HT1080 (cell line): ENCODE measurements at regions not wholly inside any gene's neighbourhood (a gene's known extent, or its start where the extent isn't known, plus 50 kb on each side); places are given as distances from the start of the nearest gene placed in this dataset.
A peak's percentile ranks its signal among the peaks of the same experiment; 100 is the strongest.

ENCODE experiments used
- DNase-seq: peaks from one replicate; pipeline ENCODE4 v3.0.0-alpha.2; 2015; ENCODE audit warnings: low read depth

GRCh38 chr9:79193001-79193400 is 378.8 kb upstream of the TLE4 start:
- DNase-seq = no peak

DNA sequence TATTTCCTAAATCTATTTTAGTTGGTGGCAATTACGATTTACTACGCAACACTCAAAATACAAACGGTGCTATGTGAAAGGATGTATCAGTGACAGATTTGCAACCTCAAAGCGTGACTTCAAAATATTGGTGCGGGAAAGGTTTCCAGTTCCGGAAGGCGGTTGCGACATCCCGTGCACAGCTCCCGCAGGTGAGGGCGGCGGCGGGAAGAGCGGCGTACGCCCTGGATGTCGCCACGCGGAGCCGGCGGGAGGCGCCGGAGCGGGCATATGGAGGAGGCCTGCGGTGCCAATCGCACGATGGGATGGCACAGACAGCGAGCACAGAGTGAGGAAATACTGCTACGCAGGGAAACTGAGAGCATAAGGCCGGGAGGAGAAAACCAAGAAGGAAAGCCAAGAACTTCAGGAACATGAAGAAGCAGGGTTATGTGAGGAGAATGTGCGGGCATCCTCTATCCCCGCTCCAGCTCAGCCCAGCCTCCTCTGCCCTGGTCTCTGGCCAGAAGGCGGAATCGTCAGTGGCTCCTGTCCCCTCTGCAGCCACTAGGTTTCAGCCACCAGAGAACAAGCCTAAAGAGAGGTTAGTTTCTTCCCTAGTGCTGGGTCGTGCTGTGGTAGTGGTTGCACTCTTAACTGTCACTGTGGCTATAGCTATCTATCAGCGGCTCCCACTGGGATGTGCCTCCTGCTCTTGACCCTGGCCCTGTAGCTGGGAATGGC is 378.1 kb upstream of the TLE4 start:
- DNase-seq = no peak

DNA sequence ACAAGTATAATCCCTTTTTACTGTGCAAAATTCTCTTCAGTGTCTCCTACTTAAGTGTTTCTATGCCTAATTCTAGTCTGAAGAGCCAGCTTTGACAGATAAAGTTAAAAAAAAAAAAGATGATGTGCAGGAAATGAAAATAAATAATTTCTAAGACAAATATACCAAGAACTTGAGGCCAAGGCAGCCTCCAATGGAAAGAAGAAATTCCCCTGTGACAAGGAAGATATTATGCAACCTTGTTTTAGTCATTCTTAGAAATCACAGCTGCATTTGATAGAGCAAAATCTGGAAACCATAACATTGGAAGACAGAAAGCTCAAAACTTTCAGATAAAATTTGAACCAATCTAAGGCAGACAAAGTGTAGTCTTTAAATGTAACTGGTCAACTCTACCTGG is 375.9 kb upstream of the TLE4 start:
- DNase-seq = no peak

DNA sequence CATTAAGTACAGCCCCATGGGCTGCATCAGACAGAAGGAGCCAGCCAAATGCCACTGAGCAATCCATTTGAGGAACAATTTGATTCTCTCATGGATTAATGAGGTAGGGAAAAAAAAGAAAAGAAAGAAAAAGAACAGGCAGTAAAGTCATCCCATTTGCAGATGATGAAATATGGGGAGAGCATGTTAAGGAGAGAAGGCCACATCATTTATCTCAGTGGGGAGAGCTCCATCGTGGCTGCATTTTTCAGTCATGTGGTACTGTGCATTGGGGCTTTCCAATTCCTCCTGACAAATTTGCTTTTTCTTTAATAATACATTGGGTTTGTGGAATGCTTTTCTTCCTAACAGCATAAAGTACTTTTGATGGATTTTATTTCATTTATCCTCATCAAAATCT is 375.2 kb upstream of the TLE4 start:
- DNase-seq = no peak

DNA sequence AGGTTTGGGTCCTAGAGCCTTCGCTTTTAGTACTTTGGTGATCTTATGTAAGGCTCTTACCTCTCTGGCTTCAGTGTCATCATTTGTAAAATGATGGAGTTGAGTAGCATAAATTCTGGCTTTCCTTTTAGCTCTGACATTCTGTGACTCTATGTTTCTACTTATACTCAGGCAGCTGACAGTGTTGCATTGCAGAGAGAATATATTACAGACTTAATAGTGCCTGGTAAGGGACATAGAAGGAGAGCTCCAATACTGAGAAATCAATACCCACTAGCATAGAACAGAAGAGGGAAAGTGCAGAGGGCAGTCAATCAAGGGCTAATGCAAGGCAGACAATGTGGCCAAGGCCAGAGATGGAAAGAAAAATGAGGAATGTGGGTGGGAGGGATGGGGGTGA is 371.4 kb upstream of the TLE4 start:
- DNase-seq = no peak

- DNase-seq = no peak
These were observed 370.1 kb upstream of the TLE4 start for GRCh38 chr9:79201636-79202035.

DNA sequence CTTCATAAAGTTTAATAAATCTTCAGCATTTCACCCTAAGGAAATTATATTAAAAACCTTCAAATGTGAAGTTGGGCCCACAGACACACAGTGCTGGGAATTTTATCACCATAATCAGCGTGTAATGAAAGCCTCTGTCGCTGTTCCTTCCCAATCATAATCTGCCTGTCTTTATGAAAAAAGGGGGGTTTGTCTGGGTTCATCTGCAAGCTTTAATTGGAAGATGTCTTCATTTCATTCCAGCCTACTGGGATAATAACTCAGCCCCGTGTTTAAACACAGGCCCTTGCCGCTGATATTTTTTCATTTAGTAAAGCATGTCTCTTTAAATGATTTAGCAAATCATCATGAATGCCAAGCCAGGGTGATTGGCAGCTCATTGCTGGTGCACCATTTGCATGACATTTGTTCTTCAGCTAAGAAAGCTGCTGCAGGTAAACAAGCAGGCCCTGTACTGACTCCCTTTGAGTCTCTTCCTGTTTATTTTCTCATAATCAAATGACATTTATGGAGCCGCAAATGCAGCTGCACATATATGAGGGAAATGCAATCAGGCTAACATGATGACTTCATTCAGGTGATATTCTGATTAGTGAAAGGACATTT is 362.9 kb upstream of the TLE4 start:
- DNase-seq = no peak

- no peak for DNase-seq
These were observed 361.1 kb upstream of the TLE4 start for GRCh38 chr9:79210541-79211243.

DNA sequence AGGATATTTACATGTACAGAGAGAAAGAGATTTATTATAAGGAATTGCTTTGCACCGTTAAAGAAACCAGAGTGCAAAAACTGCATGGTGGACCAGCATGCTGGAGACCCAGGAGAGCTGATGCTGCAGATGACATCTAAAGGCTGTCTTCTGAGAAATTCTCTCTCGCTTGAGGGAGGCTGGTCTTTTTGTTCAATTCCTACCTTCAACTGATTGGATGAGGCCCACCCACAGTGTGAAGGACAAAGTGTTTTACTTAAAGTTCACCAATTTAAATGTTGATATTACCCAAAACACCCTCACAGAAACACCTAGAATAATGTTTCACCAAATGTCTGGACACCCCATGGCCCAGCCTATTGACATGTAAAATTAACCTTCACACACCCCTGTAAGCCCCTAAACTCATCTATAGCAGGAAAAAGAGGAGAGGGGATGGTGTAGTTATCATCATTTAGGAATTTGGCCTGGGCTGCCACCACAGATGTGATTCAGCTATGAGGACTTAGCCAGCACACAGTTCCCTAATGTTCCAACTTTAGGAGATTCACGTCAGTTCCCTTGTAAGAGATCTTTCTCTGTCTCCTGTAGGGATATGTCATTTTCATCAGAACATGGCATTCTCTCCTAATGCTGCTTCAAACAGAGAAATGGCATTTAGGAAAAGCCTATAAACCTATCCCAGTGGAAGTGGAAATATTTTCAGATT is 358.2 kb upstream of the TLE4 start:
- DNase-seq = no peak

DNA sequence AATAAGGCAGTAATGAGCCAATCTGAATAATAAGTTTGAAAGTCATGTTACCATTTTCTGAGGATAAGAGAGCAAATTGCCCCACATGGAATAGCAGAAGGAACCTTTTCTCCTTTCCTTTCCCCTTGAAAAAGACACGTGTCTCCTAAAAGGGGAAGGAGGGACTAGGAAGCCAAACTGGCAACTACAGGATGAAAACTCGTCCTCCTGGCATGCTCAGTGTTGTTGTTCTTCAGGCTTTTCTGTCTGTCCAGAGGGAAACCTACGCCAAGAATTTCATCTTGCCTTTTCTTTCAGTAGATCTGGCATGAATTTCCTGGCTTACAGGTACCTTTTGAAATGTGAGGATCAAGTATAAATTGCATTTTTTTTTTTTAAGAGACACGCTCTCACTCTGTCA is 355.9 kb upstream of the TLE4 start:
- DNase-seq = peak; percentile 2

GRCh38 chr9:79220251-79220650 is 351.5 kb upstream of the TLE4 start:
- DNase-seq = no peak

DNA sequence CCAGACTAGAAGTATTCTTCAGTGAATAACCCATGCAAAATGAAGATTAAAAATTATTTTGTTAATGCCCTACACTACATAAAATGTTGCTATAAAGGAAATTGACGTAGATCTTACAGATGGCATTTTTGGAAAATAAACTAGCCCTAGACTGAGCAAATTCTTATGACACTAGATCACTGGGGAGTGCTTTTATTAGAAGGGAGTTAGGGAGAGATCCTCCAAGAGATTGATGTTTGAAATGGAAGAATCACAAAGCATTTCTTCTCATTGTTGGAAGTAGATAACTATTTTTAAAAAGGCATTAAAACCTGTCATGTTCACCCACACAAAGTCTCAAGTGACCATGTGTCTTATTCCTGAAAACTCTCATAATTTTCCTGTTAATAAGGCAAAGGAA is 351.1 kb upstream of the TLE4 start:
- no peak for DNase-seq

GRCh38 chr9:79221084-79221483 is 350.7 kb upstream of the TLE4 start:
- DNase-seq = peak; percentile 88

GRCh38 chr9:79222483-79222882 is 349.3 kb upstream of the TLE4 start:
- no peak for DNase-seq

GRCh38 chr9:79224672-79225433 is 346.9 kb upstream of the TLE4 start:
- peak; percentile 70 for DNase-seq

DNA sequence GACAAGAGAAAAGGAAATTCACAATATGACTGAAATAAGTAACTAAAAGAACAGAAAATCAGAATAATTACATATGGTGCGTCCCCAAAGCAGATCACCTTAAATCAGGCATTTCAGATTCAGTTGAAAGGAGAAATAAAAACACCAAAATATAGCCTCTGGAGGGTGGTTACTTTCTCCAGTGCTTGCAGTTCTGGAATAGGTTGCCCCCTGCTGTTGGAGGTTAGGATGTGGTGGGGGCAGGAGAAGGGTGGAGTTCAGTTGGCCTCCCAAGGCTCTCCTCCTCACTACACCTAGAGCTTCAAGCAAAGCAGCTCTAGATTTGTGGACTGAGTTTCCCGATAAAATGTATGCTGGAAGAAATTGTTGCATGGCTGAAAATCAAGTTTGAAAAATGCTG is 338.2 kb upstream of the TLE4 start:
- peak; percentile 56 for DNase-seq

GRCh38 chr9:79236466-79236865 is 335.3 kb upstream of the TLE4 start:
- no peak for DNase-seq

- no peak for DNase-seq
These were observed 333.9 kb upstream of the TLE4 start for GRCh38 chr9:79237861-79238260.

GRCh38 chr9:79240774-79241173 is 331.0 kb upstream of the TLE4 start:
- no peak for DNase-seq

GRCh38 chr9:79242489-79242888 is 329.3 kb upstream of the TLE4 start:
- DNase-seq = no peak

GRCh38 chr9:79246170-79246569 is 325.6 kb upstream of the TLE4 start:
- no peak for DNase-seq
